Activated T-cell treated with anti-CD3 and anti-CD28 coated beads, Interleukin-2, amount 50 U/mL, for 48 hours (primary cell): ENCODE measurements at regions not wholly inside any gene's neighbourhood (a gene's known extent, or its start where the extent isn't known, plus 50 kb on each side); places are given as distances from the start of the nearest gene placed in this dataset.
"Not testable (repeated sequence)": the region's sequence is repeated elsewhere in the genome, so short reads cannot be mapped to it uniquely, and the experiment has no call there.

ENCODE experiments used
- DNase-seq, 2 experiments: peaks; one replicate each; pipeline ENCODE4 v3.0.0-alpha.2; 2020

DNA sequence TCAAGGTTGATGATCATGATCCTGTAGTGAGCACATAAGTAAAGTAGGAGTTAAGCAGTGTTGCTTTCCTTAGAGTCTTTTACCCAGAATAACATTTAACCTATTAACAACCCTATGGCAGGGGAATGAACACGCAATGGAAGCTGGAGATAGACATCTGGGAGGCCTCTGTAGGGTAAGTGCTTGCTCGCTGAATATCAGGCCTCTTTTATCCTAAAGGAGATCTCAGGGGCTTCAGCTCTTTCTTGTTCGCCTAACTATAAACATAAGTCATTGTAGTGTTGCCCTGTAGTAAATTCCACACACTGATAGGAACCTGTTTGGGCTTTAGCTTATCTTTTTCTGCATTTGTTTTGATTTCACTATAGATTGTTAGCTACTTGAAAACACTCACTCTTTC, 174.4 kb upstream of the TCF4 start:
- DNase-seq: no peak

GRCh38 chr18:55753643-55754263, 165.8 kb upstream of the TCF4 start:
- no peak for DNase-seq

- no peak for DNase-seq
Observed at GRCh38 chr18:55751476-55751875, 163.5 kb upstream of the TCF4 start.

DNA sequence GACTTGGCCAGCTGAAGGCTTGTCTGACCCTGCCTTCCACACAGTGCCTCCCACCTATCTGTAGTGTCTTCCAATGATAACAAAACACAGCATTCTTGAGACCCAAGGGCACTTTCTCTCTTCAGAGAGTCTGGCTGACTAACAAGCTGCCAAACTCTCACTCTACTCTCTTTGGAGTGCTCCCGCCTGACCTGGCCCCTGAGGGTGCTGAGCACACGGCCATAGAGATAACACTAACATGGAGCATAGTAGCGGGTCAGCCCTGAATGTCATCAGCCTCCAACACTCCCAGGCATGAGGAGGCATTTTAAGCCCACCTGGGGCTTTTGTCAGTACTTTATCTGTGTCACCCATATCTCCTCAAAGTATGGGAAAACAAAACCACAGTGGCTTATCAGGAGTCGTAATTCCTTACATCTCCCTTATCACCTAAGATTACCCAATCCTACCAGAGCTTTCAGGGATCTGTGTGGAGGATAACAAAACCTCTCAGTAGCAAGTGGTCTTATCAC, 160.3 kb upstream of the TCF4 start:
- no peak for DNase-seq

- DNase-seq: no peak
Observed at GRCh38 chr18:55744206-55744605, 156.2 kb upstream of the TCF4 start.

- DNase-seq: no peak
Observed at GRCh38 chr18:55743736-55744135, 155.7 kb upstream of the TCF4 start.

GRCh38 chr18:55743133-55743532, 155.1 kb upstream of the TCF4 start:
- no peak for DNase-seq

- DNase-seq: no peak
Observed at GRCh38 chr18:55739488-55739887, 151.5 kb upstream of the TCF4 start.

GRCh38 chr18:55738483-55739114, 150.6 kb upstream of the TCF4 start:
- no peak for DNase-seq

GRCh38 chr18:55737781-55738468, 149.9 kb upstream of the TCF4 start:
- no peak for DNase-seq

DNA sequence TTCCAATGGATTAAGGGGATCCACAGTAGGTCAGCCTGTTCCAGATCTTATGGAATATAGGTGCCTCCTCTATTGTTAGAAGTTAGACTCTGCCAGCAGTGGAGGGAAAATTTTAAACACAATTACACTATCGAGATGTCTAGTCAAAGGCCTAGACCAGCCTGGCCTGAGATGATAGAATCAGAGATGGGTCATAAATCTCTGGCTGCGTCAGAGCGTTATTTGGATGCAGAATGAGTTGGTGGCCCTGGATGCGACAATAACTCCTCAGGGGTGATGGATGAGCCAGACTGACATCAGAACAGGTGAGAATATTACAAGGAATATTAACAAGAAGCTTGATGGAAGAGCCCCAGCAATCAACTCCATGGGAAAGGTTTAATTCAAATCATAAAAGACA, 149.3 kb upstream of the TCF4 start:
- no peak for DNase-seq

GRCh38 chr18:55735969-55736368, 148.0 kb upstream of the TCF4 start:
- DNase-seq: no peak

DNA sequence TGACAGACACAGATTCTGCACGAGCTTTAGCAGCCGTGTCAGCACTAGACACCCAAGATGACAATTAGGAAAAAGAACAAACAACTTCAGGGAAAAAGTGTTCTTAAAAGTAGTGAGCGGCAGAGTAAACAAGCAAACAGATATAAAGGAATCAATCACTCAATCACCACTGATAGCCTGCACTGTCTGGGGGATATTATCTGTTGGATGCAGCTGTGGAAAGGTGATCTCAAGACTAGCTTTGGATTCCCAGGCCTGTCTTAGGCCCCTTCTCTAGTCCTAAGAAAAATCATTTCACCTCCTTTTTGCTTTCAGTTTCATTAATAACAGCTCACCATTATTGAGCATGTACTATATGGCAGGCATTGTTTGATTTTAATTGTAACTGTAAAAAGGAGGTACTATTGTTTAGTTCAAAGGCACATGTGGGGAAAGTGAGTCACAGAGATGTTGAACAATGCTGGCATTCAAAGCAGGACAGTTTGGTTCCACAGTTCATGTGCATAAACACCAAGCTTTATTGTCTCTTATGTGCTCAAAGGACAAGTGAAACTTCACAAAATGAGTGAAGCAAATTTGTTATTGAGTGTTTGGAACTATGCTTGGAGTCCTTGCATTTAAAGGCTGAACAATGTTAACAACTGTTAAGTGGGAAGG, 147.3 kb upstream of the TCF4 start:
- DNase-seq: no peak

GRCh38 chr18:55732227-55733106, 144.5 kb upstream of the TCF4 start:
- DNase-seq: no peak

DNA sequence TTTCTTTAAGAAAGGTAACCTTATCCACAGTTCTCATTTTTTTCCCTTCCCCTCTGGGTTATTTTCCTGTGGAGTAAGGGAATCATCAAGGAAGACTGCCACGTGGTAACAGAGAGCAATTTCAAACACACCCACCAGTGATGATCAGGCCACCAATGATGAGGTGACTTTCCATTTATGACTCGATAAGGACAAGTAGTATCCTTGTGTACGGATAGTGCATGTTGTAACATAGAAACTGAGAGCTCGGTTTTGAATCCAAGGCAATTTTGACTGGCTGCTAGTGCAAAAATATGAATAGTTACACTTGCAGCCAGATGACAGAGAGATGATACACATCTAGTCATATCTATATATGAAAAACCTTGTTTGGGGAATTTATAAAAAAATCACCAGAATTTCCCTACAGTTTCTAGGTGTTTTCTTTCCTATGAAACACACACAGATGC, 143.6 kb upstream of the TCF4 start:
- no peak for DNase-seq

DNA sequence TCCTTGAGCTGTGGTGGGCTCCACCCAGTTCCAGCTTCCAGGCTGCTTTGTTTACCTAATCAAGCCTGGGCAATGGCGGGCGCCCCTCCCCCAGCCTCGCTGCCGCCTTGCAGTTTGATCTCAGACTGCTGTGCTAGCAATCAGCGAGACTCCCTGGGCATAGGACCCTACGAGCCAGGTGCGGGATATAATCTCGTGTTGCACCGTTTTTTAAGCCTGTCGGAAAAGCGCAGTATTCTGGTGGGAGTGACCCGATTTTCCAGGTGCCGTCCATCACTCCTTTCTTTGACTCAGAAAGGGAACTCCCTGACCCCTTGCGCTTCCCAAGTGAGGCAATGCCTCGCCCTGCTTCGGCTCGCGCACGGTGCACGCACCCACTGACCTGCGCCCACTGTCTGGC, 133.0 kb upstream of the TCF4 start:
- DNase-seq: not testable (repeated sequence)

DNA sequence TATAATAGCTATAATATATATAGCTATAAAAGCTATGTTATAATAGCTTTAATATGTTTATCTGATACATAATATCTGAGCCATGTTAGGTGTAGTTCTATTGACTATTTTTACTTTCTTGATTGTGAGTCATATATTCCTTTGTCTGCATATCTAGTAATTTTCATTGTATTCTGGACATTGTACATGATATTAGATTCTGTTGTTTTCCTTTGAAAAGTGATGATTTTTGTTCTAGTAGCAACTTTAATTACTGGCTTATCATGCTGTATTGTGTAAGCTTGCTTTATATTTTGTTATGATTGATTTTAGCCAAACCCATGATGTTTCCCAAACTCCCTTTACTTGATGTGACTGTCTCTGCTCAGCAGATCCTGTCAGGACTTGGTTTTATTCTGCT, 125.7 kb upstream of the TCF4 start:
- no peak for DNase-seq

- DNase-seq: no peak
Observed at GRCh38 chr18:55706898-55707297, 118.9 kb upstream of the TCF4 start.

DNA sequence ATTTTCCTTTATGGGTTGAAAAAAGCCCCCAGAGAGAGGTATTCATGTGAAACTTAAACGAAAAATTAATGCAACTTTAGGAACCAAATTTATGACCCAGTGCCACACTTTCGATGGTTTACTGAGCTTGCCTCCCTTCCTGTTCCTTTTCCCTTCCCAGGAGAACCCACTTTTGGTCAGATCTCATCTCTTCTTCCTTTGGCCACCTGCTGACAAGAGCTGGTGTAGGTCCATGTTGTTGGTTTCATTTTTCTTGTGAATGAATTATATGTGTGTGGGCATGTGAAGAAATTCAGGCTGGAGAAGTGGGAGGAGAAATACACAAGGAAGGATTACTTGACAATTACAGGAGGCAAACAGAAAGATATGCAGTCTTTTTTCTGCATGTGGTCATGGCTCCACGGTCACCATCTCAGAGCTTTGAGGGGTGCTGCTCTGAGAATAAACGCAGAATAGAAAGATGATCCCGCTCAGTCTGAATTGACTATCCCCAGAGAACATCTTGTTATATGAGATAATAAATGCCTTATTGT, 111.3 kb upstream of the TCF4 start:
- no peak for DNase-seq

GRCh38 chr18:55696811-55697210, 108.8 kb upstream of the TCF4 start:
- no peak for DNase-seq

DNA sequence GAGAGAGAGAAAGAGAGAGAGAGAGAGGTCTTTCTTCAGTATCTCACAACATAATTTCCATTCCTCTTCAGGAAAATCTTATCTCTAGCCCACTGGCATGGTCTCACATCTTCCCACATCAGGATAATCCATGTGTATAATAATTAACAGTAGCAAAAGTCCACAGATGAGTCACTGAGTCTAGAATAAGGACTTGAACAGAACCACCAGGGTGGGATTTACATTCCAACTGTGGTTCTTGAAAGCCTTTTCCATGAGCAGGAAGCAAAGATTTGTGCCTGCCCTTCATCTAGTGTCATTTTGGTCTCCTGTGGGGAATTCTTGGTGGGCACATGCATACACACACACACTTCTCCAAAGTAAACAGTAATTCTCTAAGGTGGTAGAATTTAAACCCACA, 107.1 kb upstream of the TCF4 start:
- no peak for DNase-seq

DNA sequence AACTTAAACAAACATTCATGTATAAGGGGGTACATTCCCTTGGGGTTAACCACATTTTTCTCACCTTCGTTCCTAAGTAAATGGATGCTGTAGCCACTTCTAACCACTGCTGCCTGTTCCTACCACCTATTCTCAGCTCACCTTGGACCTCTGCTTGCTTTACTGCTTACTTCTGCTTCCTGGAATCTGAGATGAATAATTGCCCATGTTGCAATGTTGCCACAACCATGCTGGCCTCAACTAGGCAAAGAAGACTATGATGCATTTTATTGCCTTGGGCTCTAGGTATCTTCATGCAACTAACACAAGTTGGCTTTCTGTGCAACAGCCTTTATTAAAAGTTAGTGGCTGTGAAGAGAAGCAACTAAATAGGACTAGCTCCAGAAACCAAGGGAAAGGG, 106.3 kb upstream of the TCF4 start:
- DNase-seq: no peak
